ENCODE measurements at regions not wholly inside any gene's neighbourhood (a gene's known extent, or its start where the extent isn't known, plus 50 kb on each side); places are given as distances from the start of the nearest gene placed in this dataset.

- TF ChIP-seq POLR2A (IDR thresholded peaks at IDR 0.05; ENCODE audit: low read depth) (no peak), CTCF (IDR thresholded peaks at IDR 0.05) (no peak), POLR2AphosphoS5 (IDR thresholded peaks at IDR 0.05) (no peak), EP300 (IDR thresholded peaks at IDR 0.05) (no peak)
- peaks cover 0 to 4% (median 0%) of the 10 kb centered on the region in 4 donors for H3K9me3 ChIP-seq
- H3K27ac ChIP-seq (replicated peaks in 1 of 4) = no peak overlapping the region
- no peak overlapping the region for H3K4me3 ChIP-seq
- no peak for DNase-seq (ENCODE audit: extremely low spot score)
- 44% methylated on average over 13 of the region's 14 CpGs for whole genome bisulfite sequencing
- no peaks in the 10 kb centered on the region for H3K4me1 ChIP-seq
- peaks cover 0 to 9% (median 0%) of the 10 kb centered on the region in 4 donors for H3K27me3 ChIP-seq
- intact Hi-C loops (cut with DNase I) = no loop called here
- H3K36me3 ChIP-seq = no peaks in the 10 kb centered on the region
Observed at GRCh38 chr15:53037904-53038654, 247.9 kb upstream of the ONECUT1 start.

GRCh38 chr15:53036641-53037040 lies 246.5 kb upstream of the ONECUT1 start:
- TF ChIP-seq EP300 (IDR thresholded peaks at IDR 0.05) (no peak), CTCF (IDR thresholded peaks at IDR 0.05) (no peak), POLR2A (IDR thresholded peaks at IDR 0.05; ENCODE audit: low read depth) (no peak), POLR2AphosphoS5 (IDR thresholded peaks at IDR 0.05) (no peak)
- Histone ChIP-seq H3K4me1 (no peaks in the 10 kb centered on the region), H3K4me3 (no peak overlapping the region), H3K36me3 (no peaks in the 10 kb centered on the region), H3K27me3 (peaks cover 0 to 9% (median 0%) of the 10 kb centered on the region in 4 donors), H3K27ac (replicated peaks in 1 of 4) (no peak overlapping the region), H3K9me3 (no peaks in the 10 kb centered on the region)
- intact Hi-C loops (cut with DNase I) = no loop called here
- WGBS = 70% methylated on average over 2 of the region's 2 CpGs
- DNase-seq (ENCODE audit: extremely low spot score) = no peak

GRCh38 chr15:53034767-53035245 lies 244.7 kb upstream of the ONECUT1 start:
- no peak overlapping the region for H3K27ac ChIP-seq (replicated peaks in 1 of 4)
- H3K4me1 ChIP-seq = no peaks in the 10 kb centered on the region
- TF ChIP-seq EP300 (IDR thresholded peaks at IDR 0.05) (no peak), POLR2AphosphoS5 (IDR thresholded peaks at IDR 0.05) (no peak), POLR2A (IDR thresholded peaks at IDR 0.05; ENCODE audit: low read depth) (no peak), CTCF (IDR thresholded peaks at IDR 0.05) (no peak)
- intact Hi-C loops (cut with DNase I) = no loop called here
- peaks cover 0 to 9% (median 0%) of the 10 kb centered on the region in 4 donors for H3K27me3 ChIP-seq
- 76% methylated on average over 4 of the region's 4 CpGs for WGBS
- no peak overlapping the region for H3K4me3 ChIP-seq
- no peak for DNase-seq (ENCODE audit: extremely low spot score)
- H3K9me3 ChIP-seq = no peaks in the 10 kb centered on the region
- H3K36me3 ChIP-seq = no peaks in the 10 kb centered on the region

- intact Hi-C loops (cut with DNase I) = no loop called here
- 80% methylated on average over 4 of the region's 4 CpGs for WGBS
- no peak for DNase-seq (ENCODE audit: extremely low spot score)
- Histone ChIP-seq H3K9me3 (no peaks in the 10 kb centered on the region), H3K27me3 (peaks cover 0 to 6% (median 0%) of the 10 kb centered on the region in 4 donors), H3K36me3 (no peaks in the 10 kb centered on the region), H3K4me3 (no peak overlapping the region), H3K27ac (replicated peaks in 1 of 4) (no peak overlapping the region), H3K4me1 (no peaks in the 10 kb centered on the region)
- TF ChIP-seq POLR2A (IDR thresholded peaks at IDR 0.05; ENCODE audit: low read depth) = no peak
Observed at GRCh38 chr15:53033709-53034108, 243.6 kb upstream of the ONECUT1 start.

GRCh38 chr15:53031469-53031868 lies 241.3 kb upstream of the ONECUT1 start:
- Histone ChIP-seq H3K4me1 (no peaks in the 10 kb centered on the region), H3K36me3 (no peaks in the 10 kb centered on the region), H3K9me3 (no peaks in the 10 kb centered on the region), H3K4me3 (no peak overlapping the region), H3K27me3 (no peaks in the 10 kb centered on the region), H3K27ac (replicated peaks in 1 of 4) (no peak overlapping the region)
- TF ChIP-seq POLR2A (IDR thresholded peaks at IDR 0.05; ENCODE audit: low read depth) (no peak), CTCF (IDR thresholded peaks at IDR 0.05) (no peak)
- intact Hi-C loops (cut with DNase I) = no loop called here
- WGBS = 53% methylated on average over 1 of the region's 1 CpG
- no peak for DNase-seq (ENCODE audit: extremely low spot score)

Measured in esophagus muscularis mucosa (tissue), 4 donors.